K562 (cell line): ENCODE measurements at regions not wholly inside any gene's neighbourhood (a gene's known extent, or its start where the extent isn't known, plus 50 kb on each side); places are given as distances from the start of the nearest gene placed in this dataset.

Source experiments
- CEBPB ChIP-seq: fragments of 450-650 bp; IDR thresholded peaks from 2 replicates; pipeline ENCODE4 v1.6.1; 2016; ENCODE audit warnings: missing genetic modification characterization, missing compliant biosample characterization
- TF ChIP-seq, protein P1 (sequence below): sonication (generic); formaldehyde crosslinking; IDR thresholded peaks from 2 replicates; pipeline ENCODE4 v1.8.0; 2022; ENCODE audit warnings: missing genetic modification reagents, mild to moderate bottlenecking, moderate library complexity, borderline replicate concordance
- TF ChIP-seq, protein P2 (sequence below): fragments of 450-650 bp; IDR thresholded peaks from 2 replicates; pipeline ENCODE4 v1.6.1; 2016; ENCODE audit warnings: borderline replicate concordance
- TF ChIP-seq, protein P3 (sequence below): sonication (generic); formaldehyde crosslinking; IDR thresholded peaks from 2 replicates; pipeline ENCODE4 v1.8.1; 2023; ENCODE audit warnings: mild to moderate bottlenecking, missing genetic modification reagents

DNA sequence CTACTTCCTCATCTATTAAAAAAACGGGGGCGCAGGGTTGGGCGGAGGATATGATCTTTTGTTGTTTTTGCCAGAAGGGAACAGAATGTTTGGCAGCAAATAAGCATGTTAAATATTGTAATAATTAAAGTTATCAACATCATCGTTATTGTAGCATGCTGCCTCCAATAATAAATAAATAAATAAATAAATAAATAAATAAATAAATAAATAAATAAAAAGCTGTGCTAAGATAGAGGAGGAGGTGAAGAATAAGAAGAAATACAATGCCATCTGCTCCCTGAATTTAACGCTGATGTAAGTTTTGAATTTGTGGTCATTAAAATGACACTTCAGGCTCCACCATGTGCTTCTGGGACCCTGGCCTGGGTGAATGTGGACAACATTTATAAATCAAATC, 508.0 kb upstream of the TNC start:
- TF ChIP-seq, protein P1, sequence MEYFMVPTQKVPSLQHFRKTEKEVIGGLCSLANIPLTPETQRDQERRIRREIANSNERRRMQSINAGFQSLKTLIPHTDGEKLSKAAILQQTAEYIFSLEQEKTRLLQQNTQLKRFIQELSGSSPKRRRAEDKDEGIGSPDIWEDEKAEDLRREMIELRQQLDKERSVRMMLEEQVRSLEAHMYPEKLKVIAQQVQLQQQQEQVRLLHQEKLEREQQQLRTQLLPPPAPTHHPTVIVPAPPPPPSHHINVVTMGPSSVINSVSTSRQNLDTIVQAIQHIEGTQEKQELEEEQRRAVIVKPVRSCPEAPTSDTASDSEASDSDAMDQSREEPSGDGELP (CRISPR knock-in tag) = no peak
- TF ChIP-seq, protein P2, sequence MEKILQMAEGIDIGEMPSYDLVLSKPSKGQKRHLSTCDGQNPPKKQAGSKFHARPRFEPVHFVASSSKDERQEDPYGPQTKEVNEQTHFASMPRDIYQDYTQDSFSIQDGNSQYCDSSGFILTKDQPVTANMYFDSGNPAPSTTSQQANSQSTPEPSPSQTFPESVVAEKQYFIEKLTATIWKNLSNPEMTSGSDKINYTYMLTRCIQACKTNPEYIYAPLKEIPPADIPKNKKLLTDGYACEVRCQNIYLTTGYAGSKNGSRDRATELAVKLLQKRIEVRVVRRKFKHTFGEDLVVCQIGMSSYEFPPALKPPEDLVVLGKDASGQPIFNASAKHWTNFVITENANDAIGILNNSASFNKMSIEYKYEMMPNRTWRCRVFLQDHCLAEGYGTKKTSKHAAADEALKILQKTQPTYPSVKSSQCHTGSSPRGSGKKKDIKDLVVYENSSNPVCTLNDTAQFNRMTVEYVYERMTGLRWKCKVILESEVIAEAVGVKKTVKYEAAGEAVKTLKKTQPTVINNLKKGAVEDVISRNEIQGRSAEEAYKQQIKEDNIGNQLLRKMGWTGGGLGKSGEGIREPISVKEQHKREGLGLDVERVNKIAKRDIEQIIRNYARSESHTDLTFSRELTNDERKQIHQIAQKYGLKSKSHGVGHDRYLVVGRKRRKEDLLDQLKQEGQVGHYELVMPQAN = no peak
- no peak for TF ChIP-seq CEBPB (tag)
- TF ChIP-seq, protein P3, sequence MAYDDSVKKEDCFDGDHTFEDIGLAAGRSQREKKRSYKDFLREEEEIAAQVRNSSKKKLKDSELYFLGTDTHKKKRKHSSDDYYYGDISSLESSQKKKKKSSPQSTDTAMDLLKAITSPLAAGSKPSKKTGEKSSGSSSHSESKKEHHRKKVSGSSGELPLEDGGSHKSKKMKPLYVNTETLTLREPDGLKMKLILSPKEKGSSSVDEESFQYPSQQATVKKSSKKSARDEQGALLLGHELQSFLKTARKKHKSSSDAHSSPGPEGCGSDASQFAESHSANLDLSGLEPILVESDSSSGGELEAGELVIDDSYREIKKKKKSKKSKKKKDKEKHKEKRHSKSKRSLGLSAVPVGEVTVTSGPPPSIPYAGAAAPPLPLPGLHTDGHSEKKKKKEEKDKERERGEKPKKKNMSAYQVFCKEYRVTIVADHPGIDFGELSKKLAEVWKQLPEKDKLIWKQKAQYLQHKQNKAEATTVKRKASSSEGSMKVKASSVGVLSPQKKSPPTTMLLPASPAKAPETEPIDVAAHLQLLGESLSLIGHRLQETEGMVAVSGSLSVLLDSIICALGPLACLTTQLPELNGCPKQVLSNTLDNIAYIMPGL (CRISPR knock-in tag) = no peak
